ENCODE measurements at regions not wholly inside any gene's neighbourhood (a gene's known extent, or its start where the extent isn't known, plus 50 kb on each side); places are given as distances from the start of the nearest gene placed in this dataset.
"Not testable (repeated sequence)": the region's sequence is repeated elsewhere in the genome, so short reads cannot be mapped to it uniquely, and the experiment has no call there.

- not testable (repeated sequence) for TF ChIP-seq EZH2 (IDR thresholded peaks at IDR 0.05; ENCODE audit: low read length, missing control alignments); CTCF (conservative IDR thresholded peaks at IDR 0.05 in 1 of 2, IDR thresholded peaks at IDR 0.05 in 1 of 2; ENCODE audit: low read depth in 1 of 2, low read length in 2 of 2)
Measured at GRCh38 chr7:35133465-35133864, 96.2 kb upstream of the DPY19L1 start.
